ENCODE measurements at regions not wholly inside any gene's neighbourhood (a gene's known extent, or its start where the extent isn't known, plus 50 kb on each side); places are given as distances from the start of the nearest gene placed in this dataset.

DNA sequence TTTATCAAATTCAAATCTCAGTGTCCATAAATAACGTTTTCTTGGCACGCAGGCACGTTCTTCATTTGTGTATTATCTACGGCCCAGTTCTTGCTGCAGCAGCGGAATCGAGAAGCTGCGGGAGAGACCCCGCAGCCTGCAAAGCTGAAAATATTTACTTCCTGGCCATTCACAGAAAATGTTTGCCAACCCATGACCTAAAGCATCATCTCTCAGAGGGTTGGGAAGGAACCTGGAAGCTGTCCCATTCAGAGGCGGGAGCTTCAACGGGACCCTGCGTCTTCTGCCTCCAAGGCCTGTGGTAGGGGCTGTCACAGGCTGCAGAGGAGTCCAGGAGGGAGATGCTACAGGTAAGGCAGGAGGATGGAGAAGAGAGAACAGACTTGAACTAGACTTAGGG lies 319.2 kb downstream of the MN1 start:
- DNase-seq = no peak

GRCh38 chr22:27483095-27483785 lies 318.3 kb downstream of the MN1 start:
- no peak for DNase-seq

GRCh38 chr22:27485842-27486241 lies 315.7 kb downstream of the MN1 start:
- no peak for DNase-seq

GRCh38 chr22:27487600-27488452 lies 313.7 kb downstream of the MN1 start:
- DNase-seq = no peak

DNA sequence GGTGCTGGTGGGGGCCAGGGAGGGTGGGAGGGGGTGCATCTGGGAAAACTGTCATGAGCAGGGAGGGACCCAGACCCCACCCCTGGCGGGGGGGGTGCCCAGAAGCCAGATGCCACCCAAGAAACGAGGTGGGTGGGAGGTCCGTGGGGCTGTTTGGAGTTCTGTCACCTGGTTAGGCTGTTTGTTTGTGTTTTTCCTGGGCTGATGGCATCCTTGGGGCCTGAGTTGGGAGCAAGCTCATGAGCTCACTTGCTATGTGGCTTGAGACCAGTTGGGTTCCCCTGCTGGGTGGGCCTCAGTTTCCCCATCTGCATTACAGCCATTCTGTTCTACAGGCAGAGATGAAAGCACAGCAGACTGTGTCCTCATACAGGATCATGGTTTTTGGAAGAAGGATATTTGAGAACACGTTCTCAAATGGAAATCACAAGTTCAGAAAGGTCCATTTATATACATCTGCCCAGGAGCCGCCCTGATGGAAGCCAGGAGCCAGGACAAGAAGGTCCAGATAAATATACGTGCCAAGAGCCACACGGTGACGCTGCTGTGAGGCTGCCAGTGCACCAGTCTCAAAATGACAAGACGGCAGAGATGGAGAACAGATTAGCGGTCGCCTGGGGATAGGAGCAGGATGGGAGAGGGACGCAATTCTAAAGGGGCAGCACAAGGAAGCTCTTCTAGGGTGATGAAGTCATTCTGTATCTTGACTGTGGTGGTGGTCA lies 312.9 kb downstream of the MN1 start:
- DNase-seq = no peak

GRCh38 chr22:27489178-27489675 lies 312.3 kb downstream of the MN1 start:
- no peak for DNase-seq

DNA sequence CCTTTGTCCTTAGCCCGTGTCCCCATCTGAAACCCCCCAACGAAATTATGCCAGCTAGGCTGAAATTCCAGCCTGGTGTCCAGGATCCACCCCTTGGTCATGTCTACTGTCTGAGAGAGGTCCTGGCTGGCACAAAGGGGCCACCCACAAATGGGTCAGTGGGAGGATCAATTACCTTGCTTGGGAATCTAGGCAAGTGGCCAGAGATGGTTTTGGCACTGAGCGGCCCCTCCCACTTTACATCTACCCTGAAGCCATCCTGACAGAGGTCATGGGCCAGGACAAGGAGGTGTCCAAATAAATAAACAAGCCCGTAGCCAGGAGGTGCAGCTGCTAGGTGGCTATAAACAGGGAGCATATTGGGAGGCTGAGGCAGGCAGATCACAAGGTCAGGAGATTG lies 311.5 kb downstream of the MN1 start:
- no peak for DNase-seq

DNA sequence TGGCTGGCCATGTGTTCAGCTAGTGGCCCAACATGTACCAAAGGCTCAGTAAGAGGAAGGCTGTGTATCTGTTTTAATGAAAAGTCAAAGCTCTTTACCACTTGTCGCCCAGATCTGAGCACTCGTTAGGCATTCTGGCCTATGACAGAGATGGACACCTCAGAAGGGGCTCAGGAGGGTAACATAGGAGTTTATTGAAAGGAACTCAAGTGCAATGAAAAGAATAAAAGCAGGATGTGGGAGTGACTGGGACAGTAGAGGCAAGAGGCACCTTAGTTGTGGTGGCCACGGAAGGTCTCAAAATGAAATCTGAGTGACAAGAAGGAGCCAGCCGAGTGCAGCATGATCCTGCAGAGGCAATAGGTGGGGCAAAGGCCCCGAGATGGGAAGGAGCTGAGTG lies 309.7 kb downstream of the MN1 start:
- DNase-seq = no peak

DNA sequence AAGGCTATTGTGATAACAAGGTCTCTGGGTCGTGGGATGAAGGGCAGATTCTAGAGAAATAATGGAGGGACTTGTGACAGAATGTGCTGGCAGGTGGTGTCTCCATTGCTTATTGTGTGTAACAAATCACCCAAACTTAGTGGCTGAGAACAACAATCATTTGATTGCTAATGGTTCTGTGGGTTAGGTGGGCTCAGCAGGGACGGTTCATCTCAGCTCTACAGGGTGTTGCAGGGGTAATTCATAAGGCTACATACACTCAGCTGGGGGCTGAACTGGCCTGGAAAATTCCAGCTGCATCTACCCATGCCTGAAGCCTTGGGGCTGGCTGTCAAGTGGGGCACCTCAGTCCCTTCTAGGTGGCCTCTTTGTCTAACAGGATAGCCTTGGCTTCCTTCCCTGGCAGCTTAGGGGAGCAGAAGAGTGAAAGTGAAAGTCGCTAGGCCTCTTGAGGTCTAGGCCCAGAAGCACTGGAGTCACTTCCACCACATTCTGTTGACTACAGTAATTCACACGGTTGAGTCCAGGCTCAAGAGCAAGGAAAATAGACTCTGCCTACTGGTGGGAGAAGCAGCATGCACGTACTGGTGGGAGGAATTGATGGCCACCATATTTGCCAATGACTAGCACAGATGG lies 308.9 kb downstream of the MN1 start:
- no peak for DNase-seq

GRCh38 chr22:27493796-27494195 lies 307.8 kb downstream of the MN1 start:
- no peak for DNase-seq

DNA sequence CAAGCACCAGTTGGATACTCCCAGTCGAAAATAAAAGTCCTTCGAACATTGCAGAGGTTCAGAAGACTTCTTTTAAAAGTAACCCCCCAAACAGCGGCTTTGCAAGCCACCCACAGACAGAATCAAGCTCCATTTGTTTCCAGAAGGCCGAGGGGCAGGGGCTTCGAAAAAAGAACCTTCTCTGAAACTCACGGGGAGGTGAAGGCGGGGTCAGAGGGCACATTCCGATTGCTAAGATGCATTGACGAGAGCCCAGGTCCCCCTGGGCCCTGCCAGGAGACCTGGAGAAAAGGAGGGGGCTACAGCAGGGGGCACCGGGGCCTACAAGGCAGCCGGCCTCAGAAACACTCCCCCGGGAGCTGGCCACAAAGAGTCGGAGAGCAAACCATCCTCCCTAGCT lies 306.8 kb downstream of the MN1 start:
- no peak for DNase-seq

DNA sequence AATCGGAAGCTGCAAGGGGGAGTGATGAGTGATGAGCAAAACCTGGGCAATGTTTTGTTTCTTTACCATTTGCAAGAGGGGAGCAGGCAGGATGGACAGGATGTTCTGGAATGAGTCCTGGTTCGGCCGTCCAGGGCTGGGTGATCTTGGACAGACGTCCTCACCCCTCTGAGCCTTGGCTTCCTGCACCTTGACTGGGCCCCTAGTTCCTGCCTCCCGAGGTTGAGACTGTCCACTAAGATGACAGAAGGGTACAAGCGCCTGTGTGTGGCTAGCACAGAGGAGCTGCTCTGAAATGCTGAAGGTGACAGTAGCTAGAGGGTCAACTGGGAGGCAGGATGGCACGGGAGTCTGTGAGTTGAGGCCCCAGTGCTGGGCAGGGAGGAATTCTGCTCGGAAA lies 306.2 kb downstream of the MN1 start:
- no peak for DNase-seq

DNA sequence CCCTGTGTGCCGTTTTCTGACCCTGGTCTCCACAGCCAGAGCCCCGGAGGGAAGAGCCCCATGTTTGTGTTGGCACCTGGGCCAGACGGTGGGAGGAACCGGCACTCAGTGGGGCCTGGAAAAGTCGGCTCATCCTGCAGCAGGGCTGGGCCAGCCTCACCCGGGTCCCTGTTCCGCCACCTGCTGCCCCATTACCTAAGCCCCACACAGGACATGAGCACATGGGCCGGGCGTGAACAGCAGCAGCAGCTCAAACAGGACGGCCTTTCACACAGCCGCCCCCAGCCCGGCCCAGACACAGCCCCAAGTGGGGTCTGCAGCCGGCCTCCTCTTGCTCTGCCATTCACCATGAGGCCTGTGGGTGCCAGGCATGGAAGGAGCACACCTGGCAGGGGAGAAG lies 302.4 kb downstream of the MN1 start:
- no peak for DNase-seq

GRCh38 chr22:27501191-27501936 lies 300.2 kb downstream of the MN1 start:
- DNase-seq = no peak

GRCh38 chr22:27502327-27502726 lies 299.2 kb downstream of the MN1 start:
- DNase-seq = no peak

GRCh38 chr22:27504360-27505253 lies 296.9 kb downstream of the MN1 start:
- no peak for DNase-seq

- DNase-seq = peak in 3 of 58 donors; percentile 4 to 21 (median 6)
These were observed 294.4 kb downstream of the MN1 start for GRCh38 chr22:27507111-27507611.

DNA sequence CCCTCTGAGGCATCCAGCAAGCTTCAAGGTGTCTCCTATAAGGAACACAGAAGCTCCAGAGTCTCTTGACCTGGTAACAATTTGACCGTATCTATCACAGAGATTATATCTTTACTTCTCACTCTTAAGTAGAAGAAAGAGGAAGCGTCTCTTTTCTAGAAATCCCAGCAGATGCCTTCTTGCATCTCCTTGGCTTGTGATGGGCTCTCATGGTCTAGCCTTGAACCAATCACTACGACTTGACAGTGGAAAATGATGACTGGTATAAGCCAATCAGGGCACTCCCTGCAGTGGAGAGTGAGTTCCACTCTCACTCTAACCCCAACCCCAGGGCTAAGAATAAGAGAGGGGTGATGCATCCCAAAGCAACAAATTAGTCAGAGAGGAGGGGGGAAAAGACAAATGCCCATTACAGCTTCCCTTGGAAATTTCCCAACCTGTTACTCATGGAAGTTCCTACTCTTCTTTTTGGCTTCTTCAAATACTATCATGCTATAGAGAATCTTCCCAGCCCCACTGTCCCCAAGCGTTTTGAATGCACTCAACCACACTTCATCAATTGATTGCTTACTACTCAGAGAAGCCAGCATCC lies 293.5 kb downstream of the MN1 start:
- no peak for DNase-seq
